Activated naive CD8-positive, alpha-beta T cell treated with anti-CD3 and anti-CD28 coated beads for 36 hours (primary cell): ENCODE measurements at regions not wholly inside any gene's neighbourhood (a gene's known extent, or its start where the extent isn't known, plus 50 kb on each side); places are given as distances from the start of the nearest gene placed in this dataset.

Source experiments
- DNase-seq: peaks from one replicate; pipeline ENCODE4 v3.0.0; 2021
- H3K27ac Mint-ChIP-seq: one replicate; pipeline ENCODE4 v1.8.0; 2022; ENCODE audit warnings: mild to moderate bottlenecking, moderate library complexity, mixed read lengths
- H3K27me3 Mint-ChIP-seq: one replicate; pipeline ENCODE4 v1.8.0; 2022; ENCODE audit warnings: mild to moderate bottlenecking, mixed read lengths
- H3K36me3 Mint-ChIP-seq: one replicate; pipeline ENCODE4 v1.8.0; 2021; ENCODE audit warnings: mild to moderate bottlenecking, mixed read lengths
- H3K4me1 Mint-ChIP-seq: one replicate; pipeline ENCODE4 v1.8.0; 2021; ENCODE audit warnings: mixed read lengths
- H3K4me3 Mint-ChIP-seq: one replicate; pipeline ENCODE4 v1.8.0; 2022; ENCODE audit warnings: mild to moderate bottlenecking, moderate library complexity, mixed read lengths
- H3K9me3 Mint-ChIP-seq: one replicate; pipeline ENCODE4 v1.8.0; 2022; ENCODE audit warnings: mixed read lengths

GRCh38 chr2:188130317-188130716, 161.4 kb upstream of the GULP1 start:
- H3K9me3 Mint-ChIP-seq, result peaks cover 2% of the 10 kb centered on the region
- H3K4me3 Mint-ChIP-seq, result no peak overlapping the region

GRCh38 chr2:188131281-188131680, 160.4 kb upstream of the GULP1 start:
- Mint-ChIP-seq H3K36me3 (no peaks in the 10 kb centered on the region), H3K4me1 (no peaks in the 10 kb centered on the region), H3K9me3 (peaks cover 2% of the 10 kb centered on the region), H3K27ac (no peak overlapping the region), H3K4me3 (no peak overlapping the region), H3K27me3 (peaks cover 4% of the 10 kb centered on the region)
- DNase-seq, result no peak

More at GRCh38 chr2:188130317-188130716, 161.4 kb upstream of the GULP1 start:
- H3K4me1 Mint-ChIP-seq, result no peaks in the 10 kb centered on the region
- H3K27ac Mint-ChIP-seq, result no peak overlapping the region
- no peaks in the 10 kb centered on the region for H3K36me3 Mint-ChIP-seq
- no peaks in the 10 kb centered on the region for H3K27me3 Mint-ChIP-seq
- no peak for DNase-seq

GRCh38 chr2:188132385-188132784, 159.3 kb upstream of the GULP1 start:
- Mint-ChIP-seq H3K27me3 (peaks cover 4% of the 10 kb centered on the region), H3K27ac (no peak overlapping the region), H3K9me3 (peaks cover 2% of the 10 kb centered on the region), H3K4me3 (no peak overlapping the region), H3K36me3 (no peaks in the 10 kb centered on the region), H3K4me1 (no peaks in the 10 kb centered on the region)
- DNase-seq, result no peak

- peaks cover 2% of the 10 kb centered on the region for H3K9me3 Mint-ChIP-seq
- DNase-seq, result no peak
- H3K36me3 Mint-ChIP-seq, result no peaks in the 10 kb centered on the region
- no peak overlapping the region for H3K4me3 Mint-ChIP-seq
- H3K27ac Mint-ChIP-seq, result no peak overlapping the region
- peaks cover 4% of the 10 kb centered on the region for H3K27me3 Mint-ChIP-seq
- H3K4me1 Mint-ChIP-seq, result no peaks in the 10 kb centered on the region
These were observed 157.4 kb upstream of the GULP1 start for GRCh38 chr2:188134241-188134640.

GRCh38 chr2:188138313-188138712, 153.4 kb upstream of the GULP1 start:
- no peak overlapping the region for H3K4me3 Mint-ChIP-seq
- no peaks in the 10 kb centered on the region for H3K9me3 Mint-ChIP-seq
- H3K27me3 Mint-ChIP-seq, result peaks cover 8% of the 10 kb centered on the region
- no peaks in the 10 kb centered on the region for H3K4me1 Mint-ChIP-seq
- no peak for DNase-seq
- H3K27ac Mint-ChIP-seq, result no peak overlapping the region
- H3K36me3 Mint-ChIP-seq, result no peaks in the 10 kb centered on the region

GRCh38 chr2:188142088-188142487, 149.6 kb upstream of the GULP1 start:
- no peaks in the 10 kb centered on the region for H3K9me3 Mint-ChIP-seq
- no peaks in the 10 kb centered on the region for H3K4me1 Mint-ChIP-seq
- H3K27me3 Mint-ChIP-seq, result peaks cover 6% of the 10 kb centered on the region
- no peaks in the 10 kb centered on the region for H3K36me3 Mint-ChIP-seq
- H3K4me3 Mint-ChIP-seq, result no peak overlapping the region
- no peak overlapping the region for H3K27ac Mint-ChIP-seq
- DNase-seq, result no peak

- Mint-ChIP-seq H3K27me3 (peaks cover 6% of the 10 kb centered on the region), H3K4me3 (no peak overlapping the region), H3K4me1 (no peaks in the 10 kb centered on the region), H3K36me3 (no peaks in the 10 kb centered on the region), H3K27ac (no peak overlapping the region), H3K9me3 (no peaks in the 10 kb centered on the region)
- no peak for DNase-seq
These were observed 148.9 kb upstream of the GULP1 start for GRCh38 chr2:188142636-188143295.

- H3K36me3 Mint-ChIP-seq, result no peaks in the 10 kb centered on the region
- H3K27ac Mint-ChIP-seq, result no peak overlapping the region
- H3K4me3 Mint-ChIP-seq, result no peak overlapping the region
- H3K9me3 Mint-ChIP-seq, result no peaks in the 10 kb centered on the region
- H3K4me1 Mint-ChIP-seq, result no peaks in the 10 kb centered on the region
- DNase-seq, result no peak
- H3K27me3 Mint-ChIP-seq, result peaks cover 6% of the 10 kb centered on the region
These were observed 145.8 kb upstream of the GULP1 start for GRCh38 chr2:188145885-188146284.

GRCh38 chr2:188146888-188147287, 144.8 kb upstream of the GULP1 start:
- H3K9me3 Mint-ChIP-seq, result no peaks in the 10 kb centered on the region
- DNase-seq, result no peak
- H3K4me1 Mint-ChIP-seq, result no peaks in the 10 kb centered on the region
- H3K36me3 Mint-ChIP-seq, result no peaks in the 10 kb centered on the region
- H3K4me3 Mint-ChIP-seq, result no peak overlapping the region
- H3K27me3 Mint-ChIP-seq, result peaks cover 3% of the 10 kb centered on the region
- H3K27ac Mint-ChIP-seq, result no peak overlapping the region

GRCh38 chr2:188151670-188152069, 140.0 kb upstream of the GULP1 start:
- H3K4me3 Mint-ChIP-seq, result no peak overlapping the region
- no peak overlapping the region for H3K27ac Mint-ChIP-seq
- H3K36me3 Mint-ChIP-seq, result no peaks in the 10 kb centered on the region
- DNase-seq, result no peak
- no peaks in the 10 kb centered on the region for H3K4me1 Mint-ChIP-seq
- no peaks in the 10 kb centered on the region for H3K27me3 Mint-ChIP-seq
- H3K9me3 Mint-ChIP-seq, result no peaks in the 10 kb centered on the region

- Mint-ChIP-seq H3K27me3 (peaks cover 3% of the 10 kb centered on the region), H3K4me3 (no peak overlapping the region), H3K27ac (no peak overlapping the region), H3K36me3 (no peaks in the 10 kb centered on the region), H3K4me1 (no peaks in the 10 kb centered on the region), H3K9me3 (no peaks in the 10 kb centered on the region)
- no peak for DNase-seq
These were observed 133.2 kb upstream of the GULP1 start for GRCh38 chr2:188158337-188159100.

- H3K4me3 Mint-ChIP-seq, result no peak overlapping the region
- no peak overlapping the region for H3K27ac Mint-ChIP-seq
- no peak for DNase-seq
- no peaks in the 10 kb centered on the region for H3K36me3 Mint-ChIP-seq
- peaks cover 4% of the 10 kb centered on the region for H3K27me3 Mint-ChIP-seq
- H3K9me3 Mint-ChIP-seq, result no peaks in the 10 kb centered on the region
- H3K4me1 Mint-ChIP-seq, result no peaks in the 10 kb centered on the region
These were observed 132.2 kb upstream of the GULP1 start for GRCh38 chr2:188159484-188159883.

GRCh38 chr2:188170356-188170755, 121.3 kb upstream of the GULP1 start:
- no peaks in the 10 kb centered on the region for H3K4me1 Mint-ChIP-seq
- H3K9me3 Mint-ChIP-seq, result peaks cover 5% of the 10 kb centered on the region
- DNase-seq, result no peak
- no peak overlapping the region for H3K4me3 Mint-ChIP-seq
- no peak overlapping the region for H3K27ac Mint-ChIP-seq
- no peaks in the 10 kb centered on the region for H3K36me3 Mint-ChIP-seq
- no peaks in the 10 kb centered on the region for H3K27me3 Mint-ChIP-seq

GRCh38 chr2:188176620-188177019, 115.1 kb upstream of the GULP1 start:
- H3K4me1 Mint-ChIP-seq, result peaks cover 7% of the 10 kb centered on the region
- no peak overlapping the region for H3K4me3 Mint-ChIP-seq
- H3K9me3 Mint-ChIP-seq, result no peaks in the 10 kb centered on the region
- H3K27me3 Mint-ChIP-seq, result no peaks in the 10 kb centered on the region
- no peak for DNase-seq
- no peaks in the 10 kb centered on the region for H3K36me3 Mint-ChIP-seq
- H3K27ac Mint-ChIP-seq, result no peak overlapping the region

GRCh38 chr2:188181067-188181838, 110.4 kb upstream of the GULP1 start:
- Mint-ChIP-seq H3K36me3 (no peaks in the 10 kb centered on the region), H3K9me3 (no peaks in the 10 kb centered on the region), H3K27ac (no peak overlapping the region), H3K27me3 (no peaks in the 10 kb centered on the region), H3K4me1 (peaks cover 7% of the 10 kb centered on the region), H3K4me3 (no peak overlapping the region)
- DNase-seq, result no peak
